ENCODE measurements at regions not wholly inside any gene's neighbourhood (a gene's known extent, or its start where the extent isn't known, plus 50 kb on each side); places are given as distances from the start of the nearest gene placed in this dataset.
"Not testable (repeated sequence)": the region's sequence is repeated elsewhere in the genome, so short reads cannot be mapped to it uniquely, and the experiment has no call there.

GRCh38 chr10:9103301-9103700 lies 1048.8 kb downstream of the GATA3 start:
- H3K4me3 ChIP-seq (replicated peaks; ENCODE audit: insufficient read depth, low read length), result no peak overlapping the region
- TF ChIP-seq GABPA (IDR thresholded peaks at IDR 0.05; ENCODE audit: low read depth) (no peak), SPI1 (IDR thresholded peaks at IDR 0.05; ENCODE audit: borderline replicate concordance, low read depth) (no peak), POLR2AphosphoS5 (IDR thresholded peaks at IDR 0.05; ENCODE audit: low read depth) (no peak), CTCF (IDR thresholded peaks at IDR 0.05; ENCODE audit: insufficient read depth, low read length) (no peak)
- no peak for DNase-seq (ENCODE audit: low read depth in 1 of 2, low spot score in 1 of 2)
- no peak overlapping the region for H3K27ac ChIP-seq (replicated peaks)
- no peaks in the 10 kb centered on the region for H3K27me3 ChIP-seq (ENCODE audit: insufficient read depth, poor library complexity, severe bottlenecking)

GRCh38 chr10:9111976-9112375 lies 1057.5 kb downstream of the GATA3 start:
- Histone ChIP-seq H3K27me3 (ENCODE audit: insufficient read depth, poor library complexity, severe bottlenecking) (no peaks in the 10 kb centered on the region), H3K27ac (replicated peaks) (no peak overlapping the region), H3K4me3 (replicated peaks; ENCODE audit: insufficient read depth, low read length) (no peak overlapping the region)
- DNase-seq (ENCODE audit: low read depth in 1 of 2, low spot score in 1 of 2), result no peak
- TF ChIP-seq POLR2AphosphoS5 (IDR thresholded peaks at IDR 0.05; ENCODE audit: low read depth), result no peak
- no peak for TF ChIP-seq REST (IDR thresholded peaks at IDR 0.05; ENCODE audit: insufficient replicate concordance, low read depth)
- no peak for TF ChIP-seq CTCF (IDR thresholded peaks at IDR 0.05; ENCODE audit: insufficient read depth, low read length)
- no peak for TF ChIP-seq SPI1 (IDR thresholded peaks at IDR 0.05; ENCODE audit: borderline replicate concordance, low read depth)
- no peak for TF ChIP-seq GABPA (IDR thresholded peaks at IDR 0.05; ENCODE audit: low read depth)

- TF ChIP-seq CTCF (IDR thresholded peaks at IDR 0.05; ENCODE audit: insufficient read depth, low read length) (no peak), REST (IDR thresholded peaks at IDR 0.05; ENCODE audit: insufficient replicate concordance, low read depth) (no peak), POLR2AphosphoS5 (IDR thresholded peaks at IDR 0.05; ENCODE audit: low read depth) (no peak), GABPA (IDR thresholded peaks at IDR 0.05; ENCODE audit: low read depth) (no peak)
- no peak overlapping the region for H3K4me3 ChIP-seq (replicated peaks; ENCODE audit: insufficient read depth, low read length)
- H3K27me3 ChIP-seq (ENCODE audit: insufficient read depth, poor library complexity, severe bottlenecking), result no peaks in the 10 kb centered on the region
- DNase-seq (ENCODE audit: low read depth in 1 of 2, low spot score in 1 of 2), result no peak
- H3K27ac ChIP-seq (replicated peaks), result no peak overlapping the region
Measured at GRCh38 chr10:9126728-9127127, 1072.2 kb downstream of the GATA3 start.

- DNase-seq (ENCODE audit: low read depth in 1 of 2, low spot score in 1 of 2), result no peak
- TF ChIP-seq CTCF (IDR thresholded peaks at IDR 0.05; ENCODE audit: insufficient read depth, low read length) (no peak), SPI1 (IDR thresholded peaks at IDR 0.05; ENCODE audit: borderline replicate concordance, low read depth) (no peak), REST (IDR thresholded peaks at IDR 0.05; ENCODE audit: insufficient replicate concordance, low read depth) (no peak), POLR2AphosphoS5 (IDR thresholded peaks at IDR 0.05; ENCODE audit: low read depth) (no peak), GABPA (IDR thresholded peaks at IDR 0.05; ENCODE audit: low read depth) (no peak)
- Histone ChIP-seq H3K27me3 (ENCODE audit: insufficient read depth, poor library complexity, severe bottlenecking) (no peaks in the 10 kb centered on the region), H3K4me3 (replicated peaks; ENCODE audit: insufficient read depth, low read length) (no peak overlapping the region), H3K27ac (replicated peaks) (no peak overlapping the region)
Measured at GRCh38 chr10:9137368-9137767, 1082.9 kb downstream of the GATA3 start.

- not testable (repeated sequence) for H3K4me3 ChIP-seq (replicated peaks; ENCODE audit: insufficient read depth, low read length); H3K27me3 ChIP-seq (ENCODE audit: insufficient read depth, poor library complexity, severe bottlenecking); H3K27ac ChIP-seq (replicated peaks); DNase-seq (ENCODE audit: low read depth in 1 of 2, low spot score in 1 of 2)
Measured at GRCh38 chr10:9138829-9139228, 1084.3 kb downstream of the GATA3 start.

All from HL-60 (cell line).